GM12892 (cell line): ENCODE measurements at regions not wholly inside any gene's neighbourhood (a gene's known extent, or its start where the extent isn't known, plus 50 kb on each side); places are given as distances from the start of the nearest gene placed in this dataset.

Source experiments
- POLR2A ChIP-seq: IDR thresholded peaks from 2 replicates; pipeline ENCODE4 v1.6.1; 2011; ENCODE audit warnings: low read depth, low read length, control low read depth
- POLR2AphosphoS5 ChIP-seq: IDR thresholded peaks from 2 replicates; pipeline ENCODE4 v1.6.1; 2011; ENCODE audit warnings: low read depth, low read length, control low read depth

DNA sequence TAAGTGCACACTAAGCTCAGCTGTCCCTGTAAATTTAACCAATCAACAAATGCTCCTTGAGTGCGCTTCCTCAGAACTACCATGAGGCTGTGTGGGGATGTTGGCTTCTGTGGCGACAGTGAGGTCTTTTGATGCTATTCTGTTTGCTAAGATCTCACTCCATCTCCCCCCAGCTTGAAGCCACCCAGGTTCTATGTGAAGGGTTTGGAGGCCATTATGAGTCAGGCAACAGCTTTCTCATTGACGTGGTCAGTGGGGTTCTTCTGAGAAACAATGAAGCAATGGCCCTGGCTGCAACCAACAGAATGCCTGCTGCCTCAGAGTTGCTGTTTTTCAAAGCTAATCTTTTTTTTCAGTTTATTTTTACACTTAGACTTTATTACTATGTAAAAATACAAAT, 205.5 kb downstream of the PTBP2 start:
- TF ChIP-seq POLR2A (no peak), POLR2AphosphoS5 (no peak)
